GM19452 (cell line): ENCODE measurements at regions not wholly inside any gene's neighbourhood (a gene's known extent, or its start where the extent isn't known, plus 50 kb on each side); places are given as distances from the start of the nearest gene placed in this dataset.

Experiments used
- ATAC-seq: cut with Tn5 transposase; IDR thresholded peaks from one replicate; pipeline ENCODE4 v1.9.1; 2021; ENCODE audit not compliant: unreplicated experiment

DNA sequence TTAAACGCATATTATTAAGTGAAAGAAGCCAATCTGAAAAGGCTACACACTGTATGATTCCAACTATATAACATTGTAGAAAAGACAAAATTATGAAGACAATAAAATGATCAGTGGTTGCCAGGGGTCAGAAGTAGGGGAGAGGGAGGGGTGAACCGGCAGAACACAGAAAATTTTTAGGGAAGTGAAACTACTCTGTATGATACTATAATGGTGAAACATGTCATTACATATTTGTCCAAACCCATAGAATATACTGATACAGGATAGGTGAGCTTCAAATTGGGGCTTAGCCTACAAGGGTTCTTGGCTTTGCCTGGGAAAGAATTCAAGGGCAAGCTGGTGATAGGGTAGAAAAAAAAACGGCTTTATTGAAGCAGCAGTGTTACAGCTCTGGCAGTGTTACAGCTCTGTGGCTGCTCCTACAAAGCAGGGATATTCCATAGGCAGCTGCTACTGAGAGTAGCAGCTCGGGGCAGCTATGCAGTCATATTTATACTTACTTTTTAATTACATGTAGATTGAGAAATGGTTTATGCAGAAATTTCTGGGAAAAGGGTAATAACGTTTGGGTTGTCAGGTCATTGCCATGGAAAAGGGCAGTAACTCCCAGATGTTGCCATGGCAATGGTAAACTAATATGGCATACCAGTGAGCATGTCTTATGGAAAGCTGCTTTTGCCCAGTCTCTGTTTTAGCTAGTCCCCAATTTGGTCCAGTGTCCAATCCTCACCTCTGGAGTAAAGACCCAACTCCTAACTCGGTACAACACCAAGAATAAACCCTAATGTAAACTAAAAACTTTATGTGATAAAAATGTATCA is 125.1 kb upstream of the SLC25A36 start:
- peak; percentile 98 for ATAC-seq

- ATAC-seq: no peak
Observed at GRCh38 chr3:140821493-140821892, 120.1 kb upstream of the SLC25A36 start.

GRCh38 chr3:140822401-140823047 is 119.1 kb upstream of the SLC25A36 start:
- no peak for ATAC-seq

DNA sequence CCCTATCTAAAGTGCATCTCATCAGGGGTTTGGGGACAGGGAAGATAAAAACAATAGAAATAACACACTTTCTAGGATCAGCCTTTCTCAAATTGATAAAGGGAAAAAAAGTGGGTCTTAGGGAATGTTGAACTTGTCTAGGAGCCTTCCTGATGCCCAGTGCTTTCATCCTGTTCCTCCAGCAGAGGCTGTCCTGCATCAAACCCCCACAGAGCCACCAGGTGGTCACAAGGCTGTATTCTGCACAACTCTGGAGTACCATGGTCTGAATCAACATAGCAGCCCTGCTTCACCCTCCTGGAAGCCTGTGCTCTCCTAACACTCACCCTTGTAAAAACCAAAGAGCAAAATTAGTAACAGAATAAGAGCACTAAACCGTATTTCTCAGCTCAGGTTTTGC is 118.5 kb upstream of the SLC25A36 start:
- no peak for ATAC-seq

GRCh38 chr3:140827894-140828293 is 113.7 kb upstream of the SLC25A36 start:
- ATAC-seq: no peak

GRCh38 chr3:140828585-140828984 is 113.1 kb upstream of the SLC25A36 start:
- ATAC-seq: no peak

DNA sequence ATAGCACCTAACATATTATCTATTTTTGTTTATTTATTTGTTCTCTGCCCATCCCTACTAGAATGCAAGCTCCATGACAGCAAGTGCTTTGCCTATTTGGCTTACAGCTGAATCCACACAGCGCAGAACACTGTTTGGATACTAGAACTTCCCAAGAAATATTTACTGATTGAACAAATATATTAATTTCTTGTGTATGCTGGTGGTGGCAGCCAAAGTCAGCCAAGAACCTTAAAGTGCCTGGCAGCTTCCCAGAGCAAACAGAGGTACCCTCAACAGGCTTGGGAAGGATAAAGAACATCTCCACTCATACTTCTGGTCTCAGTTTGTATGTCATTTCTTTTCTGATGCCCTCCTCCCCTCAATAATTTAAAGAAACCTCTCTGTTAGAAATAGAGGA is 111.8 kb upstream of the SLC25A36 start:
- no peak for ATAC-seq

DNA sequence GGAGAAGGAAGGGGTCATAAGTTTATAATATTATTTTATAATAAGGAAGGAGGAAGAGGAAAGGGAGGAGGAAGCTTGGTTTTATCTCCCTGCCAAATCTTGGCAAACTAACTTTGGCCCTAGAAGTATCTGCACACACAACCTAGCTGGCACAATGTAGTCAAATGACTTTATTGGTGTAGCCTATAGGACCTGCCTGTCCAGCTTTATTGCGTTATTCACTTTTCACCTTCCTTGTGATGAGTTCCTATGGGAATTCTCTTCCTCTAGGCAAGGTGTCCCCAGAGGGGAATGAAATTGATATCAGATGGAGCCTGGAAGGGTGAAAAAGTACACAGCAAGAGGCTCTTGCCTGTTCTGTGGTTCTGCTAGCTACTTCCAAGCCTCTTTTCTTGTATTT is 111.2 kb upstream of the SLC25A36 start:
- ATAC-seq: no peak

DNA sequence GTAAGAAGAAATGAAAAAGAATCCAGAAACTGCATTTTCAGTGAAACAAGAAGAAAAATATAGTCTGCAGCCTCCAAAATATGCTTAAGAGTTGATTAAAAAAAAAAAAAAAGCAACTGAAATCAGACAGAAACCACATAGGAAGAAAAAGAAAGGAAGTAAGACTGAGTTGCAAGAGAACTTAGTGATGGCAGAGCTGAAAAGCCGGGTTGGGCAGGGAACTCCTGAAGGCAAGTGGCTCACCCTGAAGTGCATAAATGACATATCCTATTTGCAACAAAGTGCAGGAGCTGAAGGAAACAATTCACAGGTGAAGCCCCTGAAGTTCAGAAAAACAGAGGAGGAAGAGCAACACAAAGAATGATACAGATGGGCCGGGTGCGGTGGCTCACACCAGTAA is 108.8 kb upstream of the SLC25A36 start:
- peak; percentile 72 for ATAC-seq

DNA sequence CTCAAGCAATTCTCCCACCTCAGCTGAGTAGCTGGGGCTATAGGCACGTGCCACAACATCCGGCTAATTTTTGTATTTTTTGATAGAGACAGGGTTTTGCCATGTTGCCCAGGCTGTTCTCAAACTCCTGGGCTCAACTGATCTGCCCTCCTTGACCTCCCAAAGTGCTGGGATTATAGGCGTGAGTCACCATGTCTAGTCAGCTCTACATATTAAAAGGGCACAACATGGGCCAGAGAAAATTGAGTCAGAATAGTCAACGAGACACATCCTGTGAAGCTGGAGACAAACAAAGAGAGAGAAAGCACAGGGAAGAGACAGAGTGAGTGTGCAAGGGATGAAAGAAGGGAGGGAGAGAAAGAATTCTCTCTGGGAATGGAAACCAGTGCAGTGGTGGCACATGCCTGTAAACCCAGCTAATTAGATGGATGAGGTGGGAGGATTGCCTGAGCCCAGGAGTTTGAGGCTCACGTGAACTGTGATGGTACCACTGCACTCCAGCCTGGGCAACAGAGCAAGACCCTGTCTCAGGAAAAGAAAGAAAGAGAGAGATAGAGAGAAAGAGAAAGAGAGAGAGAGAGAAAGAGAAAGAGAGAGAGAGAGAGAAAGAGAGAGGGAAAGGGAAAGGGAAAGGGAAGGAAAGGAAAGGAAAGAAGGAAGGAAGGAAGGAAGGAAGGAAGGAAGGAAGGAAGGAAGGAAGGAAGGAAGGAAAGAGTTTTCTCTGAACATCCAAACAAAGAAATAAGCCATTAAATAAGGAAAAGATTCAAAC is 107.2 kb upstream of the SLC25A36 start:
- ATAC-seq: no peak

DNA sequence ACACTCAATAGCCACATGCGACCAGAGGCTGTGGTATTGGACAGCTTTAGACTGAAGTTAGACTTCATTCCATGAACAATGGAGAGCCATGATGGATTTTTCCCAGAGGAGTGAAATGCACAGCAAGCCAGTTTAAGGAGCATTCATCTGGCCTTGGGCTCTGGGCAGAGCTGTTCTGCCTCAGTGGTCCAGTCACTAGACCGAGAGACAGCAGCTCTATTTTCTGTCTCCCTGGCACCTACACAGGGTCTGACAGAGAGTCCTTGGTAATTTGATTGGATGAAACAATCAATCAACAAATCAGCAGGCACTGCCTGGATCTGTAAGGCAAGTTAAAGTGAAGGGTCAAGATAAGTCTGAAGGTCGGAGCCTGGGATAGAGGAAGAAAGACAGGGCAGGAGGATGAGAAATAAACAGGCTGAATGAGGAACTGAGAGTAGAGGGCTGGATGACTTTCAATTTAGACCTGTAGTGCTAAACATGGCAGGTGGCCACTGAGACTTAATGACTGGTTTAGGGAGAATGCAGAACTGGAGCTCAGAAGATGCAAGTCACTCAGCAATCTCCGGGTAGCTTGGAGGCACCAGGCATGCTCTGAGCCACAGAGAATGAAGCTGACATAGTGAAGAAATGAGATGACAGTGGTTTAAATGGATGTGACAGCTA is 98.5 kb upstream of the SLC25A36 start:
- ATAC-seq: peak; percentile 95

- ATAC-seq: peak; percentile 8
Observed at GRCh38 chr3:140843656-140844055, 98.0 kb upstream of the SLC25A36 start.

DNA sequence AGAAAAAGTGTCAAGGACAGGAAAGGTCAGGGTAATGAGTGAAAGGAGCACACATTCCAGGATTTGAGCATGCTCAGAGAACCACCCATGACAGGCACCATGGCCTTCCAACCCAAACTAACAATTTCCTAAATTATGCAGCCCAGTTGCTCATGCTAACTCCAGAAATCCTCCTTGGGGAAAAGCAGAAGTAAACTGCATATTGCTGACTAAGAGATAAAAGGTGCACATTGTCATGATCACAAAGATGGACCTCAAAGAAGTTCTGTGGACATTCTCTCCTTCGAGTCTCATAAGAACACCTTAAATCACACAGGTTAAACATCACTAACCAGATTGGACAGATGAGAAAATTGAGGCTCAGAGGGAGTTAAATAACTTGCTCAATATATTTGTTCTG is 97.6 kb upstream of the SLC25A36 start:
- ATAC-seq: no peak

- no peak for ATAC-seq
Observed at GRCh38 chr3:140845882-140846281, 95.8 kb upstream of the SLC25A36 start.

DNA sequence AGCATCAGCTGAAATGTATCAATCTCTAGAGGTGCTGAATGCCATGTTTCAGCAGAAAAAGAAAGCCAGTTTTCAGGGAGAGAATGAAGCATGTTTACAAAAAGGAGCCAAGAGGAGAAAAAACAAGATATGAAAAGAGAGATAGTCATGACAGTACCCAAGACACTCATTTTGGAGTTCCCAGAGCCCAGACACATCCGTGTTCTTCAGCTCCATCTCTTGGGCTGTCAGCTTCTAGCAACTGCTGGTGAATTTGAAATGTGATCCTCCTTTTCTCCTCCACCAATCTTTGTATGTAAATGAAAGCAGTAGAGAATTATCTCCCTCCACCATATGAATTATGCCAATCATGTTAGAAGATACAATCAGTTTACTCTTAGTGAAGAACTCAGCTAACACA is 93.0 kb upstream of the SLC25A36 start:
- ATAC-seq: no peak

DNA sequence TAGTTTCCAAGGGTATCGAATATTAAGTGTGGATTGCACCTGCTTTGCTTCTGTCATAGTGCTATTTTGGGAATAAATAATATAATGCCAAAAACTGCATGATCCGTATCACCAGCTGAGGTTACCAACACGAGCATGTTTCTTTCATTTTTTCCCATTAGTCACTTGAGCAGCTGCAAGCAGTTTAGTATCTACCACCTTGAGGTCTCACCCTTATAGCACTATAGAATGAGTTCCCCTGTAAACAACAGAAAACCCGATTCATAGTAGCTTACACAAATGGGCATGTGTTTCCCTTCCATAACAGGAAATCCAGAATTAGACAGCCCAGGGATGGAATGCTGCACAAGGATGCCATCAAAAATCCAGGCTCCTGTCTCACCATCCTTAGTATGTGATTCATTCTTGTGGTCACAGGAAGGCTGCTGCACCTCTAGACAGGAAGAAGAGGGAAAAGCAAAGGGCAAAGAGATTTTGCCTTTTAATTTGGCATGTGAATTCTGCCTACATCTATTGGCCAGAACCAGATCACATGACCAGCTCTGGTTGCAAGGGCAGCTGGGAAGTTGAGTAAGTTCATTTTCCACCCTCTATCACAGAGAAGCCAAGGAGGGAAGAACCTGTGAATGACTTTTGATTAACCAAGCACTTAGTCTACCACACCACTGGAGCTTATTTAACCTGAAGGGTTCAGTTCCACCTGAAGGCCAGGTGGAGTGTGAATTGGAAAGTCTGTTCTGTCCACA is 91.3 kb upstream of the SLC25A36 start:
- no peak for ATAC-seq

GRCh38 chr3:140854961-140855360 is 86.7 kb upstream of the SLC25A36 start:
- ATAC-seq: no peak

GRCh38 chr3:140856905-140857304 is 84.7 kb upstream of the SLC25A36 start:
- ATAC-seq: no peak

- no peak for ATAC-seq
Observed at GRCh38 chr3:140857993-140858392, 83.6 kb upstream of the SLC25A36 start.

GRCh38 chr3:140859592-140860336 is 81.9 kb upstream of the SLC25A36 start:
- ATAC-seq: no peak
